Neutrophil (primary cell): ENCODE measurements at regions not wholly inside any gene's neighbourhood (a gene's known extent, or its start where the extent isn't known, plus 50 kb on each side); places are given as distances from the start of the nearest gene placed in this dataset.
"Not testable (repeated sequence)": the region's sequence is repeated elsewhere in the genome, so short reads cannot be mapped to it uniquely, and the experiment has no call there.

ENCODE experiments used
- H3K27ac ChIP-seq: fragments of 200-600 bp; sonication (generic); 2 replicates; pipeline ENCODE4 v1.5.1; 2016; ENCODE audit warnings: mild to moderate bottlenecking, moderate library complexity
- H3K27me3 ChIP-seq: fragments of 200-600 bp; sonication (generic); 2 replicates; pipeline ENCODE4 v1.6.0; 2016; ENCODE audit warnings: mild to moderate bottlenecking
- H3K36me3 ChIP-seq: fragments of 200-600 bp; sonication (generic); 2 replicates; pipeline ENCODE4 v1.5.1; 2017
- H3K4me1 ChIP-seq, 2 experiments: fragments of 200-600 bp in 1 of 2; sonication (generic) in 1 of 2; 1 replicate in 1 of 2; 2 replicates in 1 of 2; pipeline versions ENCODE4 v1.5.1 to v1.6.1; 2013 to 2016; ENCODE audit warnings: low read depth in 1 of 2, low read length in 1 of 2, mild to moderate bottlenecking in 1 of 2, moderate library complexity in 1 of 2; ENCODE audit not compliant: control insufficient read depth in 1 of 2, insufficient read depth in 1 of 2
- H3K4me3 ChIP-seq, 2 experiments: fragments of 200-600 bp in 1 of 2; sonication (generic) in 1 of 2; 1 replicate in 1 of 2; 2 replicates in 1 of 2; pipeline ENCODE4 v1.5.1; 2013 to 2016; ENCODE audit warnings: low read depth in 1 of 2, low read length in 1 of 2, mild to moderate bottlenecking in 1 of 2, moderate library complexity in 1 of 2
- H3K9me3 ChIP-seq: fragments of 200-600 bp; sonication (generic); 2 replicates; pipeline ENCODE4 v1.5.1; 2016
- CTCF ChIP-seq: fragments of 200-600 bp; sonication (generic); IDR thresholded peaks from 2 replicates; pipeline ENCODE4 v1.5.1; 2016; ENCODE audit warnings: antibody characterized with exemption

- no peak for TF ChIP-seq CTCF
- Histone ChIP-seq H3K9me3 (no peaks in the 10 kb centered on the region), H3K27ac (no peak overlapping the region), H3K4me3 (no peak overlapping the region), H3K27me3 (peaks cover 25% of the 10 kb centered on the region), H3K36me3 (no peaks in the 10 kb centered on the region), H3K4me1 (no peaks in the 10 kb centered on the region)
Observed at GRCh38 chr1:20410503-20410902, 75.5 kb downstream of the CAMK2N1 start.

- Histone ChIP-seq H3K27me3 (peaks cover 31% of the 10 kb centered on the region), H3K36me3 (no peaks in the 10 kb centered on the region), H3K4me1 (no peaks in the 10 kb centered on the region), H3K9me3 (no peaks in the 10 kb centered on the region), H3K4me3 (no peak overlapping the region), H3K27ac (no peak overlapping the region)
- no peak for TF ChIP-seq CTCF
Observed at GRCh38 chr1:20409971-20410370, 76.0 kb downstream of the CAMK2N1 start.

- peaks cover 40% of the 10 kb centered on the region for H3K27me3 ChIP-seq
- TF ChIP-seq CTCF = no peak
- H3K4me1 ChIP-seq = no peaks in the 10 kb centered on the region
- H3K4me3 ChIP-seq = no peak overlapping the region
- H3K9me3 ChIP-seq = no peaks in the 10 kb centered on the region
- H3K36me3 ChIP-seq = no peaks in the 10 kb centered on the region
- H3K27ac ChIP-seq = no peak overlapping the region
Observed at GRCh38 chr1:20409012-20409411, 77.0 kb downstream of the CAMK2N1 start.

GRCh38 chr1:20408133-20408650, 77.8 kb downstream of the CAMK2N1 start:
- H3K4me1 ChIP-seq, H3K27ac ChIP-seq, H3K36me3 ChIP-seq, H3K9me3 ChIP-seq, H3K4me3 ChIP-seq: not testable (repeated sequence)
- peaks cover 44% of the 10 kb centered on the region for H3K27me3 ChIP-seq

- TF ChIP-seq CTCF = no peak
Observed at GRCh38 chr1:20405893-20406604, 80.0 kb downstream of the CAMK2N1 start.

GRCh38 chr1:20405051-20405754, 80.8 kb downstream of the CAMK2N1 start:
- H3K36me3 ChIP-seq = no peaks in the 10 kb centered on the region
- H3K27me3 ChIP-seq = peaks cover 71% of the 10 kb centered on the region
- no peak overlapping the region for H3K4me3 ChIP-seq
- no peak overlapping the region for H3K27ac ChIP-seq
- no peak for TF ChIP-seq CTCF
- H3K4me1 ChIP-seq = no peaks in the 10 kb centered on the region
- H3K9me3 ChIP-seq = no peaks in the 10 kb centered on the region

More at GRCh38 chr1:20405893-20406604, 80.0 kb downstream of the CAMK2N1 start:
- Histone ChIP-seq H3K27ac (no peak overlapping the region), H3K36me3 (no peaks in the 10 kb centered on the region), H3K4me3 (no peak overlapping the region), H3K9me3 (no peaks in the 10 kb centered on the region), H3K4me1 (no peaks in the 10 kb centered on the region), H3K27me3 (peaks cover 64% of the 10 kb centered on the region)
